DLD1 (cell line): ENCODE measurements at regions not wholly inside any gene's neighbourhood (a gene's known extent, or its start where the extent isn't known, plus 50 kb on each side); places are given as distances from the start of the nearest gene placed in this dataset.

Source experiments
- in situ Hi-C: cut with HindIII; loops from 2 replicates; pipeline ENCODE4 v1.10.0; 2017; ENCODE audit warnings: low sequenced_read_pairs

GRCh38 chr15:61640756-61641155, 411.7 kb upstream of the RORA start:
- in situ Hi-C loops: no loop called here

DNA sequence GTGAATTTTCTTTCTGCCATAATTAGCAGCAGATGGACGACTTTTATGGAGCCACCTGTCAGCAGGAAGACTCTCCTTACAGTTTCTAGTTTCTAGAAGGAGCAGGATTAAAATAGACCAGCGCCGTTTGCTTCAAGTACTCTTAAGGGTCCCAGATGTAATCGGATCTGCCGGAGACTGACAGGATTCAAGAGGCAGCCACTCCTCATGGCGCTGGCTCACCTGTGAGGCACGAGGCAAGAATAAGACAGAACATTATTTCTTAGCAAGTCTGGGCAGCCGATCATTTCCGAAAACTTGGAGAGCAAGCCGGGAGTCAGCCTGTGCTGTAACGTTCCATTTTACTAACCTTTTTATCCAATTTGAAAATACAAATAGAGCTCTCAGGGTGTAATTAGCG, 410.4 kb upstream of the RORA start:
- in situ Hi-C loops: no loop called here

- in situ Hi-C loops: no loop called here
Measured at GRCh38 chr15:61634837-61635236, 405.7 kb upstream of the RORA start.

DNA sequence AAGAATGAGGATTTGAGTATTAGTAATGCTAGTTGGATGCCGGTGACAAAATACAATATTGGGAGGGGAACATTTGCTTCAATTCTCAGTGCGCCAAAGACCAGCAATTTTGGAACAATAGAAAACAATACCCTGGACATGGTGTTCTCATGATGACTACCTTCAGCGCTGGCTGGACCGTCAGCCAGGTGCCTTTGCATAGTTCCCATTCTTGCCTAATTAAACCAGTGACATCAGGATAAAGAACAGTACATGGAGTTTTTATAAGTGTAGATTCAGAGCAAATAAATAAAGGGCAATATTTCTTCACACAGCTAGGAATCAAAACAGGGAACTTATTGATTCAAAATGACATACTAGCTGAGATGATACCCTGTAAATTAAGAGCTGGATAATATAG, 404.8 kb upstream of the RORA start:
- in situ Hi-C loops: no loop called here

- in situ Hi-C loops: loop anchor here (5.0 kb wide), 1 partner anchor 33 kb away; no protein-coding TSS in a partner anchor
Measured at GRCh38 chr15:61629269-61629668, 400.2 kb upstream of the RORA start.

- in situ Hi-C loops: loop anchor here (5.0 kb wide), 1 partner anchor 37 kb away; no protein-coding TSS in a partner anchor
Measured at GRCh38 chr15:61624950-61625349, 395.8 kb upstream of the RORA start.

GRCh38 chr15:61623746-61624145, 394.6 kb upstream of the RORA start:
- in situ Hi-C loops: no loop called here

GRCh38 chr15:61621865-61622264, 392.8 kb upstream of the RORA start:
- in situ Hi-C loops: no loop called here

DNA sequence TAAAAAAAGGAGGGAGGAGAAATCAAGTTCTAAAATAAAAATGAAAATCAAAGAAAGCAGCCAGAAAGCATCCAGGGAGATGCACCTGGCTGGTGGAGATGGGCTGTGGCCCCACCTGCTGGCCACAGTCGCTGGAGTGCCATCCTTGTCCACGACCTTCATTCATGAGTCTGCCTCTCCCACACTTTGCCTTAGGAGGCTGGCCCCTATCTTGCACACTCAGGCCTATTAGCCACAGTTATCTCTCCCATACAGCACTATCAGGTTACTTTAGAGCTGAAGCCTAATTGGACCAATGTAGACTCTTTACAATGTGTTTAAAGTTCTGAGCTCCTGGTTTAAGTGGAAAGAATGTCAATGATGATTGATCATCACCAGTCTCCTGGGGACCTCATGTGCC, 392.0 kb upstream of the RORA start:
- in situ Hi-C loops: no loop called here

GRCh38 chr15:61620151-61620550, 391.0 kb upstream of the RORA start:
- in situ Hi-C loops: no loop called here

DNA sequence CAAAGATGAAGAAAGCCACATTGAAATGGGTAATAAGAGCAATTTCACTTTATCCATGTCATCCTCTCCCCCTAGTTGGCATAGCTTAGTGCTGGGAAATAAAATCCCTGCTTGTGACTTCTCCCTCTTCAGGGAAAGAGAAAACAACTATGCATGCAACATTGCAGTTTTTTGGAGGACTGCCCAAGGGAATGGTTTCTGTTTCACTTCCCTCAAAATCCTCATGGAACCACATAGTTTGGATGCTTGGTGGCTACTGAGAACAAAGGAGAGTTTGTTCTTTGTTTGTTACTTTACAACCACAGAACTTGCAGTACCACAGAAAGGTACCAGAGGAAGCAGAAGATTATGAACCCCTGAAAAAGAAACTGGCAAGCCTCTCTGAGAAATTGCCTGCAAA, 384.6 kb upstream of the RORA start:
- in situ Hi-C loops: no loop called here

- in situ Hi-C loops: no loop called here
Measured at GRCh38 chr15:61613138-61613537, 384.0 kb upstream of the RORA start.

DNA sequence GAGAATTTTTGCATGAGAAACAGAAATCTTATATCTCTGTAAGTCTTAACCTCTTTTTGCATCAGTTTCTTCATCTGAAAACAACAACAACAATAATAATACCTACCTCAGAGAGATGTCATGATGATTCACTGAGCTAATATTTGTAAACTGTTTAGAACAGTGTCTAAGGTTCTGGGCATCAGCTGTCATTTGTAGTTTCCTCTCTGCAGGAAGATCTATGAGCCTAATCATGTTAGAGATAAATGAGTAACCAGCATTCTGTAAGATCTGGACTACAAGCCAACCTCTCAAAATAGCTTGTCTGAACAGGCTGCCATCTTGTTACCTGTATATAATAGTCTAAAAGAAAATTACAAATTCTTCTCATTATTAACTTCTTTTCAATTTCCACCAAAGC, 383.0 kb upstream of the RORA start:
- in situ Hi-C loops: no loop called here

DNA sequence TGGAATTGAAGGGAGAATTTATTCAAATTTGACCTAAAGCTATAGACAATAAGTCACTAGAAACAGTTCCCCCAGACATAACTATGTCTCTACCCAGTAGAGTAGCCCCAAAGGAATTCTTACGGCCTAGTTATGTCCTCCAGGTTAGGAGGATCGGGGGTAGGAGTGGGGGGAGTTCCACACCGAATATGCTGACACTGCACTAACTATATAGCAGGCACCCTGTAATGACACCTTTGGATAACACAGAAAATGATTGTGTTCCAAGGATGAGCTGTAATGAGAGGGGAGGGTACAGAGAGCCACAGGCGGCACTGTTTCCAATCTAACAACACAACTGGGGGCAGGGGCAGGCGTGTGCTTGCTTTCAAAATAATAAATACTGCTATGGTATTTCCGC, 376.2 kb upstream of the RORA start:
- in situ Hi-C loops: no loop called here

- in situ Hi-C loops: no loop called here
Measured at GRCh38 chr15:61598655-61599054, 369.6 kb upstream of the RORA start.

- in situ Hi-C loops: no loop called here
Measured at GRCh38 chr15:61584410-61584809, 355.3 kb upstream of the RORA start.

DNA sequence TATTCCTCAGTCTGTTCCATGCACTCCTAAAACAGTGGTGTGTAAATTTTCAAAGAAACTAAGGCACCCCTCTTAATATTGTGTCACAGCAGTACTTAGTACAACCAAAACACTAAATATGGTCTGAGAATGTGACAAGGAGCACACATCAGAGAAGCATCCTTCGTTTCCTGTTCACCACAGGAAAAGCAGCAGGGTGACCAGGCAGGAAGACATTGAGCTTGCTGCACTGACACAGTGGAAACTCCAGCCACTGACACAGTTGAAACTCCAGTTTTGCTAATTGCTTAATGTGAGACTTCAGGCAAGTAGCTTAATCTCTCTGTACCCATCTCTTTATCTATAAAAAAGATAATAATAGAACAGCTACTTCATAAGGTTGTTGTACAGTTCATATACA, 353.0 kb upstream of the RORA start:
- in situ Hi-C loops: no loop called here

- in situ Hi-C loops: no loop called here
Measured at GRCh38 chr15:61575597-61575996, 346.5 kb upstream of the RORA start.

DNA sequence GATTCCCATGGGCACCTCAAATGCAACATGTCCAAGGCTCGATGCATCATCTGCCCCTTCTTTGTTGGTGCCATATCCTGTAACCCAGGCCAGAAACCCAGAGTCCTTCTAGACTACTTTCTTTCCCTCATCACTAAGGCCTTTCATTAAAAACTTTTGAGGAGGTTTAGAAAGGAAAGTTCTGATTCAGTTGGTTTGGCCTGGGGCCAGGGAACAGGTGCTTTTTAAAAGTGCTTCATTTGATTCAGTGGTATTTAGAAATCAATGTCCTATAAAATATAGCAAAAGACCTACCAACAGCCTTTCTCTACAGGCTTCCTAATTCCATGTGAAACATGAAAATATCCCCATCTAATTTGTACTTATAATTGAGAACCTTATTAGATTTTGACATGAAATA, 341.9 kb upstream of the RORA start:
- in situ Hi-C loops: no loop called here

- in situ Hi-C loops: no loop called here
Measured at GRCh38 chr15:61564785-61565184, 335.7 kb upstream of the RORA start.

DNA sequence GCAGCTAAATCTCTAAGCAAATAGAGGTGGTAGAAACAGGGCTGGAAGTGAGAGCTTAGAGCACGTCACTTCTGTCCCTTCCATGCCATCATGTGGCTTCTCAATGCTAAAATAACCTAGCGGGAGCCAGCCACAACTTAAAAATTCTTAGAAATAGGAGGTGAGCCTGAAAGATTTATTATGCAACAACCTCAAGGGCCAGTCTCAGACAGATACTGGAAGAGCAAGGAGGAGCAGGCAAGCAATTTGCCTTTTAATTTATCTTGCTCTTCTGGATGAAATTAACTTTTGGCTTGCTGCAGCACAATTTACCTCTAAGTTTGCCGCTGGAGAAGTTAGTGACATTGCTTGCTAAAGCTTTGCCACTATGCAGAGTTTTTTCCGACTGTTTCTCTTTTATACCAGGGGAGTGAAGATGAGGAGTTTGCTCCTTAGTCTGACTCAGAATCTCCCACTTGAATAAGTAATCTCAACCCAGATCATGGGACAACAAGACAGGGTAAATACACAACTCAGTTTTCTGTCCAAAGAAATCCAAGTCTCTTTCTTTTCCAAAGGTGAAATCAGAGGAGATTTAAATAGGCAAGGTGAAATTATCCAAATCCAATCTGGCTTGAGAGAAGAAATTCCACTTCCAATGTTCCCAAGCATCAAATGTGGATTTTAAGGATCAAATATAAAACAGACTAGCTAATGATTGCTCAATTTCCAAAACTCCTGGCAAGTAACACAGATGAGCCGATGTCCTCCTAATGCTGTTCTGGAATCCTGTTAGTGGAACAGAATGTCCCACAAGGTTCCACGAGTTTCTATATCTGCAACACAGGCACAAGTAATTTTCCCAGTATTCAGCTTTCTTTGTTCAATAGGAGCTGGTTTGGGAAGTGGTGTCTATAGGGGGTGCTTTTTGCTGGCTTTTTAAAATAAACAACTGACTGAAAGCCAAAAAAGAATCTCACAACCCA, 329.4 kb upstream of the RORA start:
- in situ Hi-C loops: no loop called here

- in situ Hi-C loops: no loop called here
Measured at GRCh38 chr15:61556037-61556648, 327.0 kb upstream of the RORA start.
